MV-4-11 (cell line): ENCODE measurements at regions not wholly inside any gene's neighbourhood (a gene's known extent, or its start where the extent isn't known, plus 50 kb on each side); places are given as distances from the start of the nearest gene placed in this dataset.

Experiments used
- DNase-seq: peaks from one replicate; lab custom pipeline; 2025; lab: John Stamatoyannopoulos, UW

GRCh38 chr2:181770150-181770549, 89.8 kb upstream of the NEUROD1 start:
- DNase-seq = no peak

- no peak for DNase-seq
Observed at GRCh38 chr2:181771356-181771755, 91.0 kb upstream of the NEUROD1 start.

DNA sequence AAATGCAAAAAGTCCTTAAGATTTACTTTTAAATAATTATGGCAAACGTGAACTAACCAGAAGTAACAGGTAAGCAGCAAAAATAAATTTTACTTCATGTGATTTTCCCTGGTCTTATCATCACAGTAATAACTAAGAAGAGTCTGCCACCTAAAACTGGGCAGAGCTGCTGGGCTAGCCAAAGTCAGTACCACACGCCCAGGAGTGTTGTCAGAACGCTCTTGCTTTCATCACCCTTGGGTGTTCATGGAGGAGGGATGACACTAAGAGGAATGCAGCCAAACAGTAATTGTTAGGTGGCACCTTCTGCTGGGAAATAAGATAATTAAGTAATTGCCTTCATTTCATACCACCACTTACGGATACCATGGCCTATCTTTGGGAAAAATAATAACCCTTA, 92.0 kb upstream of the NEUROD1 start:
- DNase-seq = no peak

GRCh38 chr2:181772777-181773176, 92.5 kb upstream of the NEUROD1 start:
- no peak for DNase-seq

- peak; percentile 44 for DNase-seq
Observed at GRCh38 chr2:181774685-181775084, 94.4 kb upstream of the NEUROD1 start.

- no peak for DNase-seq
Observed at GRCh38 chr2:181776336-181776735, 96.0 kb upstream of the NEUROD1 start.

GRCh38 chr2:181777734-181778133, 97.4 kb upstream of the NEUROD1 start:
- DNase-seq = no peak

DNA sequence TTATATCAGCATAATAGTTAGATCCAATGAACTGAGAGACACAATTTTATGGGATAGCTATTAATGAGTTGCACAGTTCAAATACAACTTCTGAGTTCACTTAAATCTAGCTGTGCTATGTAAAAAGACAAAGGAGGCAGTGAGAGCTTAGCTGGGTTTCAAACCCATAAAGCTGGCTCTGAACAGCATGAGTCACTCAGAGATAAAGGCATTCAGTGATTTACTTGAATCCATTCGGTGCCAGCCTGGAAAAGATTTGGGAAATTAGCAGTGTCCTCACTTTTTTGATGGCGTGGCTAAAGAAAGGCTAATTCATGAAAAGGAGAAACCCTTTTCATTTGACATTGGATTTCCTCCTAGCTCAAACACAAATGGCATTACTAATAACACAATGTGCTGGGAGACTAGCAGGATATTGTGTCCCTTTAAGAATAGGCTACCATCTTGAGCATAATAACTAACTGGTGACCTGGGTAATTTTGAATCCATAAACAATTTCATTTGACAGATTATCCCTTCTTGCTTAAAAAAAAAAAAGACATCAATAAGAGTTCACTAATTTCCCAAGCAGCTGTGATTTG, 98.4 kb upstream of the NEUROD1 start:
- no peak for DNase-seq

GRCh38 chr2:181779288-181780021, 99.1 kb upstream of the NEUROD1 start:
- no peak for DNase-seq

- DNase-seq = peak; percentile 70
Observed at GRCh38 chr2:181780047-181780651, 99.8 kb upstream of the NEUROD1 start.

GRCh38 chr2:181780657-181781056, 100.3 kb upstream of the NEUROD1 start:
- DNase-seq = peak; percentile 60

- peak; percentile 91 for DNase-seq
Observed at GRCh38 chr2:181781078-181781786, 100.9 kb upstream of the NEUROD1 start.

DNA sequence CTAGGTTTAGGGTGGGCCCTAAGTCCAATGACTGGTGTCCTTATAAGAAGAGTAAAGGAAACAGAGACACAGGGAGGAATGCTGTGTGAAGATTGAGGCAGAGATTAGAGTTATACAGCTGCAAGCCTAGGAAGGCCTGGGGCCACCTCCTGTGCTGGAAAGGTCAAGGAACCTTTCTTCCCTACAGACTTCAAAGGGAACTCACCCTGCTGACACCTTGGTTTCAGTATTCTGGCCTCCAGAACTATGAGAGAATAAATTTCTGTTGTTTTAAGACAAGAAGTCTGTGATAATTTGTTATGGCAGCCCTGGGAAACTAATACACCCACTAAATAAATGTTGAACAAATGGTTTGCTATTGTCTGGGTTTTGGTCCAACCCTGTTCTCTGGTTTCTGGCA, 102.3 kb upstream of the NEUROD1 start:
- DNase-seq = no peak

DNA sequence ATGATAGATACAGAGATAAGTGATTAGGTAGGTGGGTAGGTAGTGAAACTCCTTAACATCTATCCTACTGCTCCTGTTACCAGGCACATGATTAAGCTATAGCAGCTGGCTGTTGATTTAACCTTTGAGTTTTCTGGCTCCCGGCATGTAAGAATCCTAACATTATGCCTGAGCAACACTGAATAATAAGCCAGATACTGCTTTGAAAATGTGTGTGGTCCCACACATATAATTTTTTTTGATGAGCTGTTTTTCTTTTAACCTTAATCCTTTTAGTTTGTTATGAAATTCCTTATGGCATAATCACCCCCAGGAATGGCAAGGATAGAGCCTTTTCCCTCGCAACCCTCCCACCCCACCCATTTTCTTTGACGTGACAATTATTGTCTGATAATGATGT, 104.2 kb upstream of the NEUROD1 start:
- DNase-seq = no peak

- no peak for DNase-seq
Observed at GRCh38 chr2:181785691-181786344, 105.5 kb upstream of the NEUROD1 start.

GRCh38 chr2:181786371-181787228, 104.9 kb upstream of the ITPRID2 start:
- DNase-seq = peak; percentile 11

- peak; percentile 56 for DNase-seq
Observed at GRCh38 chr2:181787310-181788048, 104.1 kb upstream of the ITPRID2 start.

GRCh38 chr2:181788897-181789555, 102.5 kb upstream of the ITPRID2 start:
- no peak for DNase-seq

DNA sequence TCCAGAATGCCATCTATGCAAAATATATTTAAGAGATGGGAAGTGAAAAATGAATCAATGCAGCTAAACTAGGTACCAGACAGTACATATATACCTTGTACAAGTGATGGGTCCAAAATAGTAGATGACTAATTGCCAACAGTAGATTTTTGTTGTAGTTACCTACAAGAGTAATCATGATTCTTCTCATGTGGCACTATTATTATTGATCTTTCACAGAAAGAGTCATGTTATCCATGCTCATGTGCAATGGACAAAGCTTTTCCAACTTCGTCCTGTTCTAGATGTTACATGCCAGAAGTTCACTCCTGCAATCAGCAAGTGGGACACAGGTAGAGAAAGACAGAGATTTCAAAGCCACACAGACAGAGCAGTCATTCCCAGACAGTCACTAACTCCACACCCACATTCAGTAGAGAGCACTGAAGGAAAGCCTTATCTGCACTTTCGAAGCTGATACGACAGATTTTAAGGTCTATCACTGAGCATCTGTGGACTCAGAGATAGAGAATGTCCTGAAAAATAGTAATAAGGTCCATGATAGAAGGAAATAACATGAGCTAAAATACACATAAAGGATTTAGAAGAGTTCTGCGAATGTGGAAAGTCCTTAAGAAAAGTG, 101.6 kb upstream of the ITPRID2 start:
- no peak for DNase-seq
